Fibroblast of pulmonary artery (primary cell): ENCODE measurements at regions not wholly inside any gene's neighbourhood (a gene's known extent, or its start where the extent isn't known, plus 50 kb on each side); places are given as distances from the start of the nearest gene placed in this dataset.
"Not testable (repeated sequence)": the region's sequence is repeated elsewhere in the genome, so short reads cannot be mapped to it uniquely, and the experiment has no call there.

ENCODE experiments used
- DNase-seq: peaks from one replicate; pipeline ENCODE4 v3.0.0-alpha.2; 2010; ENCODE audit warnings: low read depth
- H3K4me3 ChIP-seq: replicated peaks from 2 replicates; pipeline ENCODE4 v1.5.1; 2011; ENCODE audit warnings: low read depth, mild to moderate bottlenecking, control low read depth, low read length, moderate library complexity
- TF ChIP-seq, protein P1 (sequence below): IDR thresholded peaks from 2 replicates; pipeline ENCODE4 v1.5.1; 2011; ENCODE audit warnings: mild to moderate bottlenecking, control low read depth, low read length, inconsistent platforms; ENCODE audit errors: missing control alignments

DNA sequence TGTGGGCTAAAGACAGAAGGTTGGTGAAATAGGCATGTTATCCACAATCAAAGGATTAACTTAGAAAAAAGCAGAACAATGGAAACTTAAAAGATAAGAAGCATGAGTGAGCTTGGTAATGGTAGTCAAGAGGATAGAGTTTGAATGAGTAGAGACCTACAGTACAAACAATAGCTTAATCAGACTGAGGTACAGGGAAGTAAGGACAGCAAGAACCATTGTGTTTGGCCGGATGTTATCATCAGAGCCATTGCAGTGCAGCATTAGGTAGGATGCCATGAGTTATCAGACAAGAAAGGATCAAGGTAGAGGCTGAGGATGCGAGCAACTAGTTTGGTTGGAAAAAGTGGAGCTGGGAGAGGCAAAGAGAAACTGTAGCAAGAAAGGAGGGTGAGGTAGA is 353.3 kb upstream of the VSTM2A start:
- TF ChIP-seq, protein P1, sequence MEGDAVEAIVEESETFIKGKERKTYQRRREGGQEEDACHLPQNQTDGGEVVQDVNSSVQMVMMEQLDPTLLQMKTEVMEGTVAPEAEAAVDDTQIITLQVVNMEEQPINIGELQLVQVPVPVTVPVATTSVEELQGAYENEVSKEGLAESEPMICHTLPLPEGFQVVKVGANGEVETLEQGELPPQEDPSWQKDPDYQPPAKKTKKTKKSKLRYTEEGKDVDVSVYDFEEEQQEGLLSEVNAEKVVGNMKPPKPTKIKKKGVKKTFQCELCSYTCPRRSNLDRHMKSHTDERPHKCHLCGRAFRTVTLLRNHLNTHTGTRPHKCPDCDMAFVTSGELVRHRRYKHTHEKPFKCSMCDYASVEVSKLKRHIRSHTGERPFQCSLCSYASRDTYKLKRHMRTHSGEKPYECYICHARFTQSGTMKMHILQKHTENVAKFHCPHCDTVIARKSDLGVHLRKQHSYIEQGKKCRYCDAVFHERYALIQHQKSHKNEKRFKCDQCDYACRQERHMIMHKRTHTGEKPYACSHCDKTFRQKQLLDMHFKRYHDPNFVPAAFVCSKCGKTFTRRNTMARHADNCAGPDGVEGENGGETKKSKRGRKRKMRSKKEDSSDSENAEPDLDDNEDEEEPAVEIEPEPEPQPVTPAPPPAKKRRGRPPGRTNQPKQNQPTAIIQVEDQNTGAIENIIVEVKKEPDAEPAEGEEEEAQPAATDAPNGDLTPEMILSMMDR, result no peak

DNA sequence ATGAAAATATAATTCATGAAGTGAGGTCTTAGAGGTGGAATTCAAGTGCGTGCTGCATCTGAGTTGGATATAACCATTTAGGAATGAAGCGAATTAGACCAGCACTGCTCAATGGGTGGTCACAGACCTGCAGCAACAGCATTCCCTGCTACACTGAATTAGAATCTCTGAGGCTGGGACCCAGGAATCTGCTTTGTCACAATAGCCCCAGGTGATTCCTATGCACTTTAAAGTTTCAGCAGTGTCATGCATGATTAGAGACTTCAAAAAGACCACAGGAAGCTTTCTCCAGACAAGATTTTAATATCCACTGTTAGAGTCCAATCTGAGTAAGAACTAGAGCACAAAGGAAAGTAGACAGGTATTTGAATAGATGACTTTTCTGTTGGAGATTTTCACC is 352.8 kb upstream of the VSTM2A start:
- TF ChIP-seq, protein P1, result no peak

More for the DNA sequence above, 353.3 kb upstream of the VSTM2A start:
- DNase-seq, result no peak
- H3K4me3 ChIP-seq, result no peak overlapping the region

DNA sequence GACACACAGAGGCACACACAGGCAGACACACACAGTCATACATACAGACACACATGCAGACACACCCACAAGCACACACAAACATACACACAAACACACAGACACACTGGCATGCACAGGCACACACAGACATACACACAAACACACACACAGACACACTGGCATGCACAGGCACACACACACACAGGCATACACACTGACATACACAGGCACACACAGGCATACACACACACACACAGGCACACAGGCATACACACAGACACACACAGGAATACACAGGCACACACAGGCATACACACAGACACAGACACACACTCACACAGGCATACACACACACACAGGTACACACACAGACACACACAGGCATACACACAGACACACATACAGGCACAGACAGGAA is 340.7 kb upstream of the VSTM2A start:
- no peak for DNase-seq
- TF ChIP-seq, protein P1, result no peak

More for the DNA sequence above, 352.8 kb upstream of the VSTM2A start:
- H3K4me3 ChIP-seq, result no peak overlapping the region
- DNase-seq, result no peak

DNA sequence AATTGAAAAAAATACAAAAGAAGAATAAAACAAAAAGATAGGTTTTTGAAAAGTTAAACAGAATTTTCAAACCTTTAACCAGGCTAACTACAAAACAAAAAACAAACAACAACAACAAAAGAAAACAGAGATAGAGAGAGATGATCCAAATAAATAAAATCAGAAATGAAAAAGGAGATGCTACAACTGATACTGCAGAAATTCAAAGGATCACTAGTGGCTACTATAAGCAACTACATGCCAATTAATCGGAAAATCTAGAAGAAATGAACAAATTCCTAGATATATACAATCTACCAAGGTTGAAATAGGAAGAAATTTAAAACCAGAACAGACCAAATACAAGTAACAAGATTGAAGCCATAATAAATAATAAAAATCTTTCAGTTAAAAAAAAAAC is 326.8 kb upstream of the VSTM2A start:
- H3K4me3 ChIP-seq, result no peak overlapping the region
- TF ChIP-seq, protein P1, result no peak
- no peak for DNase-seq

More for the DNA sequence above, 340.7 kb upstream of the VSTM2A start:
- no peak overlapping the region for H3K4me3 ChIP-seq

DNA sequence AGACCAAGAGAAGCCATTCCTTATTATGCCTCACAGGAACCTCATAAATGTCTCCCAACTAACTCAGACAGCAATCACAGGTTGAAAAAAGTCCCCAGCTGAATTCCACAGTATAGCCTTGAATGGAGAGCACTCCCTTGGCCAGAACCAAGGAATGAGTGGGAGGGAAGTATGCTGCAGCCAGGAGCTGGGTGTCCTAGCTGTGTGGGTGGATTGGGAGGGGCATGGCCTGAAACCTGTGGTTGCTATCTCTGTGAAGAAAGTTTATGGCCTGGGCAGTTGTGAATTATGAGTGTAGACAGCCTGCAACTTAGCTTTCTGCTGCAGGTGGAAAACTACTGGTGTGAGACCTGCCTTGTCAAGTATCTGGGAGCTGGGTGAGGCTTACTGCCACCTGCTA is 316.1 kb upstream of the VSTM2A start:
- not testable (repeated sequence) for DNase-seq, H3K4me3 ChIP-seq

DNA sequence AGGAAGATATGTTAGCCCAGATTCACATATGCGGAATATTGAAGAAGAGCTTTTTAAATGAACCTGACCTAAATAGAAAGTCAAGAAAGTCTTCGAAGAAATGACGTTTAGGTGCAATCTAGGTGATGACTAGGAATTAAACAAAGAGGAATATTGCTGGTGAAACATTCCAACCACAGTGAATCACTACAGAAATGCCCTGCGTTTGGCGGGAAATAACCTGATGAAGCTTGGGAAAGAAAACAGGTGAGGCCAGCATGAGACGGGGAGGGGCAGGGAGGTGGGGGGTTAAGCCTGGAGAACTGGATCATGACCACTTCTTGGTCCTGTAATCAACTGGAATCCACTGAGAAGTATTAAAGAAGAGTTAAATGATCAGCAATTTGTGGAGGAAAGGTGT is 299.4 kb upstream of the VSTM2A start:
- no peak overlapping the region for H3K4me3 ChIP-seq
- TF ChIP-seq, protein P1, result no peak
- no peak for DNase-seq

DNA sequence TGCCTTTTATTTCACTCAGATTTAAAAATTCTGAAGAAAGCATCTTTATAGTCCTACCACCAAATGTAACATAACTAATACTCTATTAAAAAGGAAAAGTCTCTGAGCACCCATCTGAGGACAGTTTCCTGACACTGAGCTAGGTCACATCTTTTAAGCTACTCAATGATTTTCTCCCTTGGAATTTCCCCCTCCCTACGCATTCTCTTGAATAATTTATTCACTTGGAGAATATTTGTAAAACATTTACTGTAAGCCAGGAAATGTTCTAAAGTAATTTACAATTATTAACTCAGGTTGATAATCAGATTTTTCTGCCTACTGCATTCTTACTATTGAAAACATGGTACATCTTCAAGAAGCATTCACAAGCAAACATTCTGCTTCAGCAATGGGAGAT is 297.2 kb upstream of the VSTM2A start:
- DNase-seq, result no peak
- TF ChIP-seq, protein P1, result no peak
- no peak overlapping the region for H3K4me3 ChIP-seq
